GM12875 (cell line): ENCODE measurements at regions not wholly inside any gene's neighbourhood (a gene's known extent, or its start where the extent isn't known, plus 50 kb on each side); places are given as distances from the start of the nearest gene placed in this dataset.

Experiments used
- H3K4me3 ChIP-seq: one replicate; pipeline ENCODE4 v1.5.1; 2011; ENCODE audit warnings: low read depth, low read length, control low read depth
- CTCF ChIP-seq: IDR thresholded peaks from 2 replicates; pipeline ENCODE4 v1.5.1; 2011; ENCODE audit warnings: low read depth, mild to moderate bottlenecking, control low read depth, inconsistent platforms, low read length, moderate library complexity, borderline replicate concordance; ENCODE audit not compliant: insufficient read depth

GRCh38 chr9:79968533-79968932, 396.8 kb downstream of the TLE4 start:
- H3K4me3 ChIP-seq, result no peak overlapping the region
- TF ChIP-seq CTCF, result no peak

GRCh38 chr9:79962836-79963235, 391.1 kb downstream of the TLE4 start:
- H3K4me3 ChIP-seq, result no peak overlapping the region
- TF ChIP-seq CTCF, result no peak

- TF ChIP-seq CTCF, result no peak
- no peak overlapping the region for H3K4me3 ChIP-seq
Observed at GRCh38 chr9:79962150-79962549, 390.4 kb downstream of the TLE4 start.

GRCh38 chr9:79955300-79955699, 383.5 kb downstream of the TLE4 start:
- no peak overlapping the region for H3K4me3 ChIP-seq
- peak; percentile 41; the same call in 1 of the 2 replicates for TF ChIP-seq CTCF

GRCh38 chr9:79953908-79954307, 382.1 kb downstream of the TLE4 start:
- TF ChIP-seq CTCF, result no peak
- H3K4me3 ChIP-seq, result no peak overlapping the region

GRCh38 chr9:79952401-79952800, 380.6 kb downstream of the TLE4 start:
- H3K4me3 ChIP-seq, result no peak overlapping the region
- no peak for TF ChIP-seq CTCF

GRCh38 chr9:79946712-79947111, 374.9 kb downstream of the TLE4 start:
- TF ChIP-seq CTCF, result no peak
- no peak overlapping the region for H3K4me3 ChIP-seq
